ENCODE measurements at regions not wholly inside any gene's neighbourhood (a gene's known extent, or its start where the extent isn't known, plus 50 kb on each side); places are given as distances from the start of the nearest gene placed in this dataset.

DNA sequence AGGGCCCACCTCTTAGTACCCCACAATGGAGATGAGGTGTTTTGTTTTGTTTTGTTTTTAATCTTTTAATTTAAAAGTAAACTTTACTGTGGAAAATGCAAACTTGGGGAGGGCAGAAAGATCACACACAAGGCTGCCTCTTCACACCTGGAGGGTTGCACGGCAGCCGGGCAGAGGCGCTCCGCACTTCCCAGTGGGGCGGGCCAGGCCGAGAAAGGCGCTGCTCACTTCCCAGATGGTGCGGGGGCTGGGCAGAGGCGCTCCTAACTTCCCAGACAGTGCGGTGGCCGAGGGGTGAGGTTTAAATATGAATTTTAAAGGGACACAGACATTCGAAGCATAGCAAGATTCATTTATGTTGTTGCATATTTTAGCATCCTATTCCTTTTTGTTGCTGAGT, 235.9 kb upstream of the MTPN start:
- Histone ChIP-seq H4K20me1 (ENCODE audit: insufficient read depth, low read length) (no peaks in the 10 kb centered on the region), H3K4me3 (ENCODE audit: insufficient read depth, low read depth, low read length) (no peak overlapping the region), H2AFZ (ENCODE audit: low read depth, low read length) (no peak overlapping the region), H3K79me2 (ENCODE audit: insufficient read depth, low read length) (no peaks in the 10 kb centered on the region), H3K9ac (ENCODE audit: low read length) (no peak overlapping the region), H3K27ac (ENCODE audit: low read depth, low read length) (no peak overlapping the region), H3K36me3 (ENCODE audit: insufficient read depth, low read length) (no peaks in the 10 kb centered on the region), H3K4me1 (ENCODE audit: insufficient read depth, low read length) (no peaks in the 10 kb centered on the region), H3K27me3 (ENCODE audit: insufficient read depth, low read length) (no peaks in the 10 kb centered on the region), H3K9me3 (ENCODE audit: insufficient read depth, low read depth, low read length) (no peaks in the 10 kb centered on the region), H3K4me2 (ENCODE audit: low read length) (no peak overlapping the region)
- DNase-seq (ENCODE audit: low read depth): no peak
- no peak overlapping the region for H3K4me3 Mint-ChIP-seq (ENCODE audit: unreplicated experiment)
- H3K36me3 Mint-ChIP-seq (ENCODE audit: low read depth, unreplicated experiment): no peaks in the 10 kb centered on the region
- no peaks in the 10 kb centered on the region for H3K27me3 Mint-ChIP-seq (ENCODE audit: low read depth, unreplicated experiment)
- no peaks in the 10 kb centered on the region for H3K4me1 Mint-ChIP-seq (ENCODE audit: low read depth, unreplicated experiment)
- no peaks in the 10 kb centered on the region for H3K9me3 Mint-ChIP-seq (ENCODE audit: unreplicated experiment)
- TF ChIP-seq, protein P1, sequence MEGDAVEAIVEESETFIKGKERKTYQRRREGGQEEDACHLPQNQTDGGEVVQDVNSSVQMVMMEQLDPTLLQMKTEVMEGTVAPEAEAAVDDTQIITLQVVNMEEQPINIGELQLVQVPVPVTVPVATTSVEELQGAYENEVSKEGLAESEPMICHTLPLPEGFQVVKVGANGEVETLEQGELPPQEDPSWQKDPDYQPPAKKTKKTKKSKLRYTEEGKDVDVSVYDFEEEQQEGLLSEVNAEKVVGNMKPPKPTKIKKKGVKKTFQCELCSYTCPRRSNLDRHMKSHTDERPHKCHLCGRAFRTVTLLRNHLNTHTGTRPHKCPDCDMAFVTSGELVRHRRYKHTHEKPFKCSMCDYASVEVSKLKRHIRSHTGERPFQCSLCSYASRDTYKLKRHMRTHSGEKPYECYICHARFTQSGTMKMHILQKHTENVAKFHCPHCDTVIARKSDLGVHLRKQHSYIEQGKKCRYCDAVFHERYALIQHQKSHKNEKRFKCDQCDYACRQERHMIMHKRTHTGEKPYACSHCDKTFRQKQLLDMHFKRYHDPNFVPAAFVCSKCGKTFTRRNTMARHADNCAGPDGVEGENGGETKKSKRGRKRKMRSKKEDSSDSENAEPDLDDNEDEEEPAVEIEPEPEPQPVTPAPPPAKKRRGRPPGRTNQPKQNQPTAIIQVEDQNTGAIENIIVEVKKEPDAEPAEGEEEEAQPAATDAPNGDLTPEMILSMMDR (IDR thresholded peaks at IDR 0.05; ENCODE audit: insufficient read depth, low read depth, low read length): no peak
- TF ChIP-seq EZH2 (IDR thresholded peaks at IDR 0.05; ENCODE audit: insufficient read depth, low read length): no peak
- H3K27ac Mint-ChIP-seq (ENCODE audit: unreplicated experiment): no peak overlapping the region
- FAIRE-seq: no peak

DNA sequence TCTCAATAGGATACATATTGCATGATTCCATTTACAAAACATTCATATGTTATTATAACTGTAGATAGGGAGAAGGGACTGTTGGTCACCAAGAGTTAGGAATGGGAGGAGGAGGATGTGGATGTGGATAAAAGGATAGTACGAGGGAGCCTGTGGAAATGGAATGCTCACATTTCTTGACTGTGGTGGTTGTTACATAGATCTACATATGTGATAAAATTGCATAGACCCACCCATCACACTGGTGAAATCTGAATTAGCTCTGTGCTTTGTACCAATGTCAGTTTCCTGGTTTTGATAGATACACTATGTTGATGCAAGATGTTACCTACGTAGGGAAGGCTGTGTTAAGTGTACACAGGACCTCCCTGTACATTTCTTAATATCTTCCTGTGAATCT, 233.5 kb upstream of the MTPN start:
- Mint-ChIP-seq H3K4me1 (ENCODE audit: low read depth, unreplicated experiment) (peaks cover 2% of the 10 kb centered on the region), H3K4me3 (ENCODE audit: unreplicated experiment) (no peak overlapping the region), H3K36me3 (ENCODE audit: low read depth, unreplicated experiment) (no peaks in the 10 kb centered on the region), H3K9me3 (ENCODE audit: unreplicated experiment) (no peaks in the 10 kb centered on the region), H3K27ac (ENCODE audit: unreplicated experiment) (no peak overlapping the region), H3K27me3 (ENCODE audit: low read depth, unreplicated experiment) (no peaks in the 10 kb centered on the region)
- no peak overlapping the region for H3K4me2 ChIP-seq (ENCODE audit: low read length)
- H2AFZ ChIP-seq (ENCODE audit: low read depth, low read length): no peak overlapping the region
- H3K27ac ChIP-seq (ENCODE audit: low read depth, low read length): no peak overlapping the region
- H3K36me3 ChIP-seq (ENCODE audit: insufficient read depth, low read length): no peaks in the 10 kb centered on the region
- H3K4me1 ChIP-seq (ENCODE audit: insufficient read depth, low read length): no peaks in the 10 kb centered on the region
- no peaks in the 10 kb centered on the region for H3K9me3 ChIP-seq (ENCODE audit: insufficient read depth, low read depth, low read length)
- H4K20me1 ChIP-seq (ENCODE audit: insufficient read depth, low read length): no peaks in the 10 kb centered on the region
- no peaks in the 10 kb centered on the region for H3K79me2 ChIP-seq (ENCODE audit: insufficient read depth, low read length)
- H3K27me3 ChIP-seq (ENCODE audit: insufficient read depth, low read length): no peaks in the 10 kb centered on the region
- FAIRE-seq: no peak
- H3K4me3 ChIP-seq (ENCODE audit: insufficient read depth, low read depth, low read length): no peak overlapping the region
- no peak for TF ChIP-seq EZH2 (IDR thresholded peaks at IDR 0.05; ENCODE audit: insufficient read depth, low read length)
- TF ChIP-seq, protein P1 (IDR thresholded peaks at IDR 0.05; ENCODE audit: insufficient read depth, low read depth, low read length): no peak
- no peak for DNase-seq (ENCODE audit: low read depth)
- H3K9ac ChIP-seq (ENCODE audit: low read length): no peak overlapping the region

DNA sequence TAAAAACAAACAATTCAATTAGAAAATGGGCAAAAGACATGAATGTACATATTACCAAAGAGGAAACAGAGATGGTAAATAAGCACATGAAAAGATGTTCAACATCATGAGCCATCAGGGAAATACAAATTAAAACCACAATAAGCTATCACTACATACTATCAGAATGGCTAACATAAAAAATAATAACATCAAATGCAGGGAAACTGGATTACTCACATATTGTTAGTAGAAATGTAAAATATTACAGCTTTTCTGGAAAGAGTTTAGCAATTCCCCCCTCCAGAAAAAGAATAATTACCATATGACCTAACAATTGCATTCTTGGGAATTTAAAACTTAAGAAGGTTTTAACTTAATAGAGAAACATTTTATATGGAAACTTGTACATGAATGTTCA, 232.9 kb upstream of the MTPN start:
- Mint-ChIP-seq H3K27me3 (ENCODE audit: low read depth, unreplicated experiment) (no peaks in the 10 kb centered on the region), H3K9me3 (ENCODE audit: unreplicated experiment) (no peaks in the 10 kb centered on the region), H3K4me3 (ENCODE audit: unreplicated experiment) (no peak overlapping the region), H3K36me3 (ENCODE audit: low read depth, unreplicated experiment) (no peaks in the 10 kb centered on the region), H3K4me1 (ENCODE audit: low read depth, unreplicated experiment) (peaks cover 7% of the 10 kb centered on the region), H3K27ac (ENCODE audit: unreplicated experiment) (no peak overlapping the region)
- no peaks in the 10 kb centered on the region for H3K4me1 ChIP-seq (ENCODE audit: insufficient read depth, low read length)
- H3K4me2 ChIP-seq (ENCODE audit: low read length): no peak overlapping the region
- TF ChIP-seq, protein P1 (IDR thresholded peaks at IDR 0.05; ENCODE audit: insufficient read depth, low read depth, low read length): no peak
- TF ChIP-seq EZH2 (IDR thresholded peaks at IDR 0.05; ENCODE audit: insufficient read depth, low read length): no peak
- H2AFZ ChIP-seq (ENCODE audit: low read depth, low read length): no peak overlapping the region
- H3K9ac ChIP-seq (ENCODE audit: low read length): no peak overlapping the region
- no peaks in the 10 kb centered on the region for H3K9me3 ChIP-seq (ENCODE audit: insufficient read depth, low read depth, low read length)
- H3K27me3 ChIP-seq (ENCODE audit: insufficient read depth, low read length): no peaks in the 10 kb centered on the region
- FAIRE-seq (no peak), DNase-seq (ENCODE audit: low read depth) (no peak)
- H3K27ac ChIP-seq (ENCODE audit: low read depth, low read length): no peak overlapping the region
- no peaks in the 10 kb centered on the region for H4K20me1 ChIP-seq (ENCODE audit: insufficient read depth, low read length)
- H3K79me2 ChIP-seq (ENCODE audit: insufficient read depth, low read length): no peaks in the 10 kb centered on the region
- no peak overlapping the region for H3K4me3 ChIP-seq (ENCODE audit: insufficient read depth, low read depth, low read length)
- H3K36me3 ChIP-seq (ENCODE audit: insufficient read depth, low read length): no peaks in the 10 kb centered on the region
